Sigmoid colon (tissue), 4 donors: ENCODE measurements at regions not wholly inside any gene's neighbourhood (a gene's known extent, or its start where the extent isn't known, plus 50 kb on each side); places are given as distances from the start of the nearest gene placed in this dataset.
"Not testable (repeated sequence)": the region's sequence is repeated elsewhere in the genome, so short reads cannot be mapped to it uniquely, and the experiment has no call there.

Experiments used
- CTCF ChIP-seq, 4 experiments: fragments of 450-650 bp in 3 of 4; fragments of 200-600 bp in 1 of 4; IDR thresholded peaks; one replicate each; pipeline ENCODE4 v1.5.1; 2016 to 2019; ENCODE audit warnings: antibody characterized with exemption in 4 of 4, mild to moderate bottlenecking in 3 of 4, moderate library complexity in 2 of 4
- EP300 ChIP-seq, 4 donors: sonication (generic); formaldehyde crosslinking; IDR thresholded peaks; one replicate each; pipeline ENCODE4 v1.6.1; 2017; ENCODE audit warnings: antibody characterized with exemption in 4 of 4

- not testable (repeated sequence) for TF ChIP-seq CTCF, EP300 (IDR thresholded peaks at IDR 0.05)
These were observed 257.0 kb upstream of the OSR1 start for GRCh38 chr2:19615402-19615801.
